ENCODE measurements at regions not wholly inside any gene's neighbourhood (a gene's known extent, or its start where the extent isn't known, plus 50 kb on each side); places are given as distances from the start of the nearest gene placed in this dataset.

DNA sequence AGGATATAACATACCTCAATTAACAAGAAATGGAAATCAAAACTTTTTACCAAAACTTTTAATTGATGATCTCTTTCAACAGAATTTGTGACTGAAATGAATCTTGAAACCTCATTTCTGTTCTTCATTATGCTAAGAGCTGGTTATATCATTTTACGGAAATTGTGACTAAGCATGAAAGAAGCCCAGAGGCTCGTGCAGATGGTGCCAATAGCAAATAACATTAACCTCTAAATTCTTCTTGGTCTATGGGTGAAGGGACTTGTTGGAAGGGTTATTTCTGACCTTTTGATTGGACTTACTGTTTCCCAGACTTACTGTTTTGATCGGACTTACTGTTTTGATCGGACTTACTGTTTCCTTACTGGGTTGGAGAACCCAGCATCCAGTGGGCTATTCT, 435.6 kb downstream of the TDRD15 start:
- ChIA-PET POLR2A (no interaction called here), CTCF (no interaction called here)
- H3K4me3 ChIP-seq (ENCODE audit: low read depth in 2 of 2, low read length in 2 of 2) = no peak overlapping the region
- no peak for DNase-seq (ENCODE audit: low read depth, low spot score)
- in situ Hi-C loops (cut with HindIII; ENCODE audit: low pct_unique_long_range_greater_than_20kb, low sequenced_read_pairs) = no loop called here
- intact Hi-C loops (cut with micrococcal nuclease; ENCODE audit: unreplicated experiment) = no loop called here
- H3K36me3 ChIP-seq (ENCODE audit: control insufficient read depth, insufficient read depth, low read length) = no peaks in the 10 kb centered on the region
- no peaks in the 10 kb centered on the region for H3K9me3 ChIP-seq (ENCODE audit: control insufficient read depth, insufficient read depth, low read depth, low read length)
- ATAC-seq = no peak
- no peak overlapping the region for H3K27ac ChIP-seq (ENCODE audit: low read length)
- H3K4me1 ChIP-seq (ENCODE audit: control insufficient read depth, insufficient read depth, low read length) = no peaks in the 10 kb centered on the region
- no peaks in the 10 kb centered on the region for H3K27me3 ChIP-seq (ENCODE audit: control insufficient read depth, insufficient read depth, low read length)
- BruUV-seq (replicated peaks) = no TSS peak
- TF ChIP-seq, protein P1, sequence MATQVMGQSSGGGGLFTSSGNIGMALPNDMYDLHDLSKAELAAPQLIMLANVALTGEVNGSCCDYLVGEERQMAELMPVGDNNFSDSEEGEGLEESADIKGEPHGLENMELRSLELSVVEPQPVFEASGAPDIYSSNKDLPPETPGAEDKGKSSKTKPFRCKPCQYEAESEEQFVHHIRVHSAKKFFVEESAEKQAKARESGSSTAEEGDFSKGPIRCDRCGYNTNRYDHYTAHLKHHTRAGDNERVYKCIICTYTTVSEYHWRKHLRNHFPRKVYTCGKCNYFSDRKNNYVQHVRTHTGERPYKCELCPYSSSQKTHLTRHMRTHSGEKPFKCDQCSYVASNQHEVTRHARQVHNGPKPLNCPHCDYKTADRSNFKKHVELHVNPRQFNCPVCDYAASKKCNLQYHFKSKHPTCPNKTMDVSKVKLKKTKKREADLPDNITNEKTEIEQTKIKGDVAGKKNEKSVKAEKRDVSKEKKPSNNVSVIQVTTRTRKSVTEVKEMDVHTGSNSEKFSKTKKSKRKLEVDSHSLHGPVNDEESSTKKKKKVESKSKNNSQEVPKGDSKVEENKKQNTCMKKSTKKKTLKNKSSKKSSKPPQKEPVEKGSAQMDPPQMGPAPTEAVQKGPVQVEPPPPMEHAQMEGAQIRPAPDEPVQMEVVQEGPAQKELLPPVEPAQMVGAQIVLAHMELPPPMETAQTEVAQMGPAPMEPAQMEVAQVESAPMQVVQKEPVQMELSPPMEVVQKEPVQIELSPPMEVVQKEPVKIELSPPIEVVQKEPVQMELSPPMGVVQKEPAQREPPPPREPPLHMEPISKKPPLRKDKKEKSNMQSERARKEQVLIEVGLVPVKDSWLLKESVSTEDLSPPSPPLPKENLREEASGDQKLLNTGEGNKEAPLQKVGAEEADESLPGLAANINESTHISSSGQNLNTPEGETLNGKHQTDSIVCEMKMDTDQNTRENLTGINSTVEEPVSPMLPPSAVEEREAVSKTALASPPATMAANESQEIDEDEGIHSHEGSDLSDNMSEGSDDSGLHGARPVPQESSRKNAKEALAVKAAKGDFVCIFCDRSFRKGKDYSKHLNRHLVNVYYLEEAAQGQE (IDR thresholded peaks at IDR 0.05; ENCODE audit: insufficient read depth in 1 of 2, low read depth in 2 of 2, low read length in 1 of 2) = no peak
- no peak for TF ChIP-seq POLR2AphosphoS5 (IDR thresholded peaks at IDR 0.05; ENCODE audit: low read depth, low read length)
- no peak for TF ChIP-seq TCF7L2 (IDR thresholded peaks at IDR 0.05; ENCODE audit: low read depth, low read length)
- TF ChIP-seq, protein P2, sequence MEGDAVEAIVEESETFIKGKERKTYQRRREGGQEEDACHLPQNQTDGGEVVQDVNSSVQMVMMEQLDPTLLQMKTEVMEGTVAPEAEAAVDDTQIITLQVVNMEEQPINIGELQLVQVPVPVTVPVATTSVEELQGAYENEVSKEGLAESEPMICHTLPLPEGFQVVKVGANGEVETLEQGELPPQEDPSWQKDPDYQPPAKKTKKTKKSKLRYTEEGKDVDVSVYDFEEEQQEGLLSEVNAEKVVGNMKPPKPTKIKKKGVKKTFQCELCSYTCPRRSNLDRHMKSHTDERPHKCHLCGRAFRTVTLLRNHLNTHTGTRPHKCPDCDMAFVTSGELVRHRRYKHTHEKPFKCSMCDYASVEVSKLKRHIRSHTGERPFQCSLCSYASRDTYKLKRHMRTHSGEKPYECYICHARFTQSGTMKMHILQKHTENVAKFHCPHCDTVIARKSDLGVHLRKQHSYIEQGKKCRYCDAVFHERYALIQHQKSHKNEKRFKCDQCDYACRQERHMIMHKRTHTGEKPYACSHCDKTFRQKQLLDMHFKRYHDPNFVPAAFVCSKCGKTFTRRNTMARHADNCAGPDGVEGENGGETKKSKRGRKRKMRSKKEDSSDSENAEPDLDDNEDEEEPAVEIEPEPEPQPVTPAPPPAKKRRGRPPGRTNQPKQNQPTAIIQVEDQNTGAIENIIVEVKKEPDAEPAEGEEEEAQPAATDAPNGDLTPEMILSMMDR (IDR thresholded peaks at IDR 0.05) = no peak
- TF ChIP-seq SIN3A (IDR thresholded peaks at IDR 0.05; ENCODE audit: borderline replicate concordance, insufficient read depth, low read depth, low read length) = no peak

DNA sequence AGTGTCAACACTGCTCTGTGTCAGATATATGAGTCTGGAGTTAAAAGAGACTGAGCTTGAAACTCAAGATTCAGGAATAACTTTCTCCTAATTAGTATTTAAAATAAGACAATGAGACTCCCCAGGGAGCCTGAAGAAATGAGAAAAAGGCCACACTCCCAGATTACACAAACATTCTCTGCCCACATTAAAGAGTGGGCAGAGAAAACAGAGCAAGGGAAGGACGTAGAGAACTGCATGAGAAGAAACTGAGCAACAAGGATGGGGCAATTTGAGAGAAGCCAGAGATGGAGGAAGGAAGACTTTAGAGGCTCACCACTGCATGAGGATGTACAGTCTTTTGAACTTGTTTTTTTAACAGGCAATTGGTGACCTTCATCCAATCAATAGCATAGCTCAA, 438.2 kb downstream of the TDRD15 start:
- intact Hi-C loops (cut with micrococcal nuclease; ENCODE audit: unreplicated experiment) (no loop called here), in situ Hi-C loops (cut with HindIII; ENCODE audit: low pct_unique_long_range_greater_than_20kb, low sequenced_read_pairs) (no loop called here)
- Histone ChIP-seq H3K27me3 (ENCODE audit: control insufficient read depth, insufficient read depth, low read length) (no peaks in the 10 kb centered on the region), H3K27ac (ENCODE audit: low read length) (no peak overlapping the region), H3K4me3 (ENCODE audit: low read depth in 2 of 2, low read length in 2 of 2) (no peak overlapping the region), H3K9me3 (ENCODE audit: control insufficient read depth, insufficient read depth, low read depth, low read length) (no peaks in the 10 kb centered on the region), H3K4me1 (ENCODE audit: control insufficient read depth, insufficient read depth, low read length) (no peaks in the 10 kb centered on the region), H3K36me3 (ENCODE audit: control insufficient read depth, insufficient read depth, low read length) (no peaks in the 10 kb centered on the region)
- ChIA-PET CTCF (no interaction called here), POLR2A (no interaction called here)
- ATAC-seq (no peak), DNase-seq (ENCODE audit: low read depth, low spot score) (no peak)
- no TSS peak for BruUV-seq (replicated peaks)
- TF ChIP-seq, protein P2 (IDR thresholded peaks at IDR 0.05) = no peak
- no peak for TF ChIP-seq TCF7L2 (IDR thresholded peaks at IDR 0.05; ENCODE audit: low read depth, low read length)
- TF ChIP-seq, protein P1 (IDR thresholded peaks at IDR 0.05; ENCODE audit: insufficient read depth in 1 of 2, low read depth in 2 of 2, low read length in 1 of 2) = no peak
- TF ChIP-seq SIN3A (IDR thresholded peaks at IDR 0.05; ENCODE audit: borderline replicate concordance, insufficient read depth, low read depth, low read length) = no peak
- no peak for TF ChIP-seq POLR2AphosphoS5 (IDR thresholded peaks at IDR 0.05; ENCODE audit: low read depth, low read length)

All from Panc1 (cell line).